ENCODE measurements at regions not wholly inside any gene's neighbourhood (a gene's known extent, or its start where the extent isn't known, plus 50 kb on each side); places are given as distances from the start of the nearest gene placed in this dataset.

DNA sequence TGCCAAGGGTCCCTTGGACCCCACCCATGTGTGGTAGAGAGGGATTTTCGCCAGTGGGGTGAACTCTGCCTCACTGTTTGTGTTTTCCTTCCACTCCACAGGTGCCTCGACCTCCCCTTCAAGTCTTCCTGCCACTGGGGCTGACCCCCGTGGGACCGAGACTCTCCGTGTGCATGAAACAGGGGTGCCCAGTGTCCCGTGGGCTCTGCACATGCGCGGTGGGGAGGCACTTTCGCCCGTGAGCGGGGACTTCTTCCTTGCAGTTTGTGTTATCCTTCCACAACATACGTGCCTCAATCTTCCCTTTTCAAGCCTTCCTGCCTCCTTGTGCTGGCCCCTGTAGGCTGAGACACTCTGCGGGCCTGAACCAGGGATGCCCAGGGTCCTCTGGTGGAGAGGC, 362.4 kb downstream of the ALG10 start:
- H3K27me3 ChIP-seq: peaks cover 0 to 8% (median 0%) of the 10 kb centered on the region in 9 donors
- no peak overlapping the region for H3K4me3 ChIP-seq
- no peaks in the 10 kb centered on the region for H3K4me1 ChIP-seq
- intact Hi-C loops (cut with DNase I): no loop called here
- peaks cover 0 to 39% (median 2%) of the 10 kb centered on the region in 12 donors for H3K9me3 ChIP-seq
- ATAC-seq (no peak), DNase-seq (no peak)
- H3K27ac ChIP-seq: no peak overlapping the region
- no peaks in the 10 kb centered on the region for H3K36me3 ChIP-seq
- 73 to 76% (median 75%) methylated on average over 12 to 13 of the region's 13 CpGs for WGBS, 4 donors
- no peak for TF ChIP-seq POLR2A (IDR thresholded peaks at IDR 0.05)
- TF ChIP-seq, protein P1, sequence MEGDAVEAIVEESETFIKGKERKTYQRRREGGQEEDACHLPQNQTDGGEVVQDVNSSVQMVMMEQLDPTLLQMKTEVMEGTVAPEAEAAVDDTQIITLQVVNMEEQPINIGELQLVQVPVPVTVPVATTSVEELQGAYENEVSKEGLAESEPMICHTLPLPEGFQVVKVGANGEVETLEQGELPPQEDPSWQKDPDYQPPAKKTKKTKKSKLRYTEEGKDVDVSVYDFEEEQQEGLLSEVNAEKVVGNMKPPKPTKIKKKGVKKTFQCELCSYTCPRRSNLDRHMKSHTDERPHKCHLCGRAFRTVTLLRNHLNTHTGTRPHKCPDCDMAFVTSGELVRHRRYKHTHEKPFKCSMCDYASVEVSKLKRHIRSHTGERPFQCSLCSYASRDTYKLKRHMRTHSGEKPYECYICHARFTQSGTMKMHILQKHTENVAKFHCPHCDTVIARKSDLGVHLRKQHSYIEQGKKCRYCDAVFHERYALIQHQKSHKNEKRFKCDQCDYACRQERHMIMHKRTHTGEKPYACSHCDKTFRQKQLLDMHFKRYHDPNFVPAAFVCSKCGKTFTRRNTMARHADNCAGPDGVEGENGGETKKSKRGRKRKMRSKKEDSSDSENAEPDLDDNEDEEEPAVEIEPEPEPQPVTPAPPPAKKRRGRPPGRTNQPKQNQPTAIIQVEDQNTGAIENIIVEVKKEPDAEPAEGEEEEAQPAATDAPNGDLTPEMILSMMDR (IDR thresholded peaks at IDR 0.05): no peak

DNA sequence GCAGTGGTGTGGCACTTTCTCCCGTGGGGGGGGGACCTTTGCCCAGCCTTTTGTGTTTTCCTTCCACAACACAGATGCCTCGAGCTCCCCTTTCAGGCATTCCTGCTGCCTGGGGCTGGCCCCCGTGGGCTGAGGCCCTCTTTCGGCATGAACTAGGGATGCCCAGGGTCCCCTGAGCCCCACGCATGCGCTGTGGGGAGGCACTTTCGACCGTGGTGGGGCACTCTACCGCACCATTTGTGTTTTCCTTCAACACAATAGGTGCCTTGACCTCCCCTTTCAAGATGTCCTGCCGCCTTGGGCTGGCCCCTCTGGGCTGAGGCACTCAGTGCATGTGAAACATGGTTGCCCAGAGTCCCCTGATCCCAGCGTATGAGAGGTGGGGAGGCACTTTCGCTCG, 363.7 kb downstream of the ALG10 start:
- intact Hi-C loops (cut with DNase I): no loop called here
- WGBS, 4 donors: 55 to 63% (median 59%) methylated on average over 13 of the region's 13 CpGs
- Histone ChIP-seq H3K27me3 (peaks cover 0 to 10% (median 0%) of the 10 kb centered on the region in 9 donors), H3K9me3 (peaks cover 0 to 48% (median 0%) of the 10 kb centered on the region in 12 donors), H3K36me3 (no peaks in the 10 kb centered on the region), H3K4me3 (no peak overlapping the region), H3K4me1 (no peaks in the 10 kb centered on the region), H3K27ac (no peak overlapping the region)
- DNase-seq: no peak
- TF ChIP-seq, protein P1 (IDR thresholded peaks at IDR 0.05): no peak
- TF ChIP-seq POLR2A (IDR thresholded peaks at IDR 0.05): no peak
- ATAC-seq: no peak

DNA sequence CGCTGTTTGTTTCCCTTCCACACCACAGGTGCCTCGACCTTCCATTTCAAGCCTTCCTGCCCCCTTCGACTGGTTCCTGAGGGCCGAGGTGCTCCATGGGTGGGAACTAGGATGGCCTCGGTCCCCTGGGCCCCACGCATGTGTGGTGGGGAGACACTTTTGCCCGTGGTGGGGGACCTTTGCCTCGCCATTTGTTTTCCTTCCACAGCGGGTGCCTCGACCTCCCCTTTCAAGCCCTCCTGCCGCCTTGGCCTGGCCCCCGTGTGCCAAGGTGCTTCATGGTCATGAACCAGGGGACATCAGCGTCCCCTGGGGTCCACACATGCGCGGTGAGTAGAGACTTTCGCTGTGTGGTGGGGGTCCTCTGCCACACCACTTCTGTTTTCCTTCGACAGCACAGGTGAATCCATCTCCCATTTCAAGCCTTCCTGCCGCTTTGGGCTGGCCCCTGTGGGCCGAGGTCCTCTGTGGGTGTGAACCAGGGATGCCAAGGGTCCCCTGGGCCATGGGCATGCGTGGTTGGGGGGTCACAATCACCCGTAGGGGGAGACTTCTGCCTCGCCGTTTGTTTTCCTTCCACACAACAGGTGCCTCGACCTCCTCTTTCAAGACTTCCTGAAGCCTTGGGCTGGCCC, 364.4 kb downstream of the ALG10 start:
- TF ChIP-seq, protein P1 (IDR thresholded peaks at IDR 0.05): no peak
- TF ChIP-seq POLR2A (IDR thresholded peaks at IDR 0.05): no peak
- DNase-seq (no peak), ATAC-seq (no peak)
- H3K27me3 ChIP-seq: peaks cover 0 to 10% (median 0%) of the 10 kb centered on the region in 9 donors
- no peak overlapping the region for H3K4me3 ChIP-seq
- no peaks in the 10 kb centered on the region for H3K36me3 ChIP-seq
- 63 to 77% (median 73%) methylated on average over 24 of the region's 24 CpGs for WGBS, 4 donors
- intact Hi-C loops (cut with DNase I): no loop called here
- H3K4me1 ChIP-seq: no peaks in the 10 kb centered on the region
- peaks cover 0 to 55% (median 0%) of the 10 kb centered on the region in 12 donors for H3K9me3 ChIP-seq
- no peak overlapping the region for H3K27ac ChIP-seq

DNA sequence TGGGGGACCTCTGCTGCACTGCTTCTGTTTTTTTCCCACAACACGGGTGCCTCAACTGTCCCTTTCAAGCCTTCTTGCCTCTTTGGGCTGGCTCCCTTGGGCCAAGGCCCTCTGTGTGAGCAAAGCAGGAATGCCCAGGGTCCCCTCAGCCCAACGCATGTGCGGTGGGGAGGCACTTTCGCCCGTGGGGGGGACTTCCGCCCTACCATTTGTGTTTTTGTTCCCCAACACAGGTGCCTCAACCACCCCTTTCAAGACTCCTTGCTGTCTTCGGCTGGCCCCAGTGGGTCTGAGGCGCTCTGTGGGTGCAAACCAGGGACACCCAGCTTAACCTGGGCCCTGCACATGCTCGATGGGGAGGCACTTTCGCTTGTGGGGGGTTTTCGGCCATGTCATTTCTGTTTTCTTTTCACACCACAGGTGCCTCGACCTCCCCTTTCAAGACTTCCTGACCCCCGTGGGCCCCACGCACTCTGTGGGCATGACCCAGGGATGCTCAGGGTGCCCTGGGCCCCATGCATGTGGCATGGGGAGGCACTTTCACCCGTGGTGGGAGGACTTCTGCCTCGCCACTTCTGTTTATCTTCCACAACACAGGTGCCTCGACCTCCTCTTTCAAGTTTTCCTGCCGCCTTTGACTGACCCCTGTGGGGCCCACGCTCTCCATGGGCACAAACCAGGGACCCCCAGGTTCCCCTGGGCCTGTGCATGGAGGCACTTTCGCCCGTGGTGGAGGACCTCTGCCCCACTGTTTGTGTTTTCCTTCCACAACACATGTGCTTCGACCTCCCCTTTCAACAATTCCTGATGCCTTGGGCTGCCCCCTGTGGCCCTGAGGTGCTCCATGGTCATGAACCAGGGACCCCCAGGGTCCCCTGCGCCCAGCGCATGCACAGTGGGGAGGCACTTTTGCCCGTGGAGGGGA, 365.7 kb downstream of the ALG10 start:
- intact Hi-C loops (cut with DNase I): no loop called here
- Histone ChIP-seq H3K4me3 (no peak overlapping the region), H3K9me3 (peaks cover 0 to 60% (median 0%) of the 10 kb centered on the region in 12 donors), H3K4me1 (no peaks in the 10 kb centered on the region), H3K36me3 (no peaks in the 10 kb centered on the region), H3K27me3 (peaks cover 0 to 10% (median 0%) of the 10 kb centered on the region in 9 donors), H3K27ac (no peak overlapping the region)
- DNase-seq (peak in 1 of 5 donors; percentile 26), ATAC-seq (no peak)
- 71 to 79% (median 74%) methylated on average over 23 to 25 of the region's 25 CpGs for whole genome bisulfite sequencing, 4 donors
- TF ChIP-seq POLR2A (IDR thresholded peaks at IDR 0.05): no peak
- TF ChIP-seq, protein P1 (IDR thresholded peaks at IDR 0.05): no peak
